Retina (tissue), 1 donor: ENCODE measurements at regions not wholly inside any gene's neighbourhood (a gene's known extent, or its start where the extent isn't known, plus 50 kb on each side); places are given as distances from the start of the nearest gene placed in this dataset.

Experiments used
- DNase-seq: peaks from one replicate; pipeline ENCODE4 v3.0.0-alpha.2; 2016

DNA sequence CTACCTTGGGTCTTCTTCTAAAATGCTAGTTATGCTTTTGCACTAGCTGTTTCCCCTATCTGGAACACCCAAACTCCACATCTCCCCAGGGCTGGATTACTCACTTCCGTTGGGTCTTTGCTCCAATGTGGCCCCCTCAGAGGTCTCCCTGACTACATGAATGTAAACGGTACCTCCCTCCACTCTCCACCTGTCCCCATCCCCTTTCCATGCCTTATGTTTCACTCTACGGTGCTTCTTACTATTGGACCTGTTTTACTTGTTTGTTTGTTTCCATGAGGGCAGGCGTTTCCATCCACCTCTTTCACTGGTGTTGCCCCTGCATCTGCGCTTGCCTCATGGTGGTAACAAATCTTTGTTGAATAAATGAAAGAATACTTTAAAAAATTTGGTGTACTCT lies 256.4 kb downstream of the SNAPC1 start:
- no peak for DNase-seq

DNA sequence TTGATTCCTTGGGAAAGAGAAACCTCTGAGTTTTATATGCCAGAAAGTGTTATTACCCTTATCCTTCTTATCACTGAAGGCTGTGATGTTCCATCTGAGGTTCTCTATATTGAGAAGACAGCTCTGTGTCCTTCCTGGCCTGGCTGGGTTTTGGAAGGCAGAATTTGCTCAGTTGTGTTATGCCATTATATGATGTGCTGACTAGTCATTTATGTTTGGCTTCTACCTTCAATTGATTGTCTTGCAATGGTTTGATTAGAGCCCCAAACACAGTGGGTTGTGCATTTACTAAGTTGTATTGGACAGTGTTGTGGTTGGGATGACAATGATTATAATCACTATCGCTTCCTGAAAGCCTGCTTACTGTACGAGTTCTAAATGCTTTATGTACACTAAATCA lies 265.7 kb downstream of the SNAPC1 start:
- no peak for DNase-seq

DNA sequence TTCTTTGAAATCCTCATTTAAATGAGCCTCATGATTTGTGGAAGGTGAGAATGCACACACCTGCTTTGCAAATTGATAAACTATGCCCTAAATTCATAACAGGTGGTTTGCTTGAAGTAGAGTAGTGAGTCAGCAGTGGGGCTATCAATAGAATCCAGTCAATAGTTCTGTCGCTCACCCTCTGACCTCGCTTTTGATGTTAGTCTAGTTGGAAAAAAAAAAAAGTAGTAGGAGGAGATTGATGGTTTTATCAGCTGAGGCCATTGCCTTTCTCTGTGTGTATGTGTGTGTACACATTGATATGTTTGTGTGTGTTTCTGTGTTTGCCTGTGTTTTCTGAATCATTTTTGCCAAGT lies 267.3 kb downstream of the SNAPC1 start:
- DNase-seq: no peak

DNA sequence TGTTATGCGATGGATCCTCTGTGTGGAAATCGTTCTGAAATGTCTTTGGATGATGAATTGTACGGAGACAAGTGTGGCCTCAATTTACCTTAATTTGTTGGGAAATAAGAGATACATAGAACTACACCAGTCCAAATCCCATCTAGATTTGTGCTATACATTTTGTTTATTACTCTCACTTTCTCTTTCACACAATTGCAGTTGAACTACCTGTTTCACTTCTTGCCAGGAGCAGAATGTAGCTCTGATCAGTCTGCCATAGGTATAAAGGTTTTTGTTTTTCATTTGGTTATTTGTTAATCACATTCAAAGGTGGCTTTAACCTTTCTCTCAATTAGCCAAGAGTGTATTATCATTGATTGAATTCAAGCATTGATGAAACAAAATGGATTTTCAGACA lies 268.2 kb downstream of the SNAPC1 start:
- no peak for DNase-seq

DNA sequence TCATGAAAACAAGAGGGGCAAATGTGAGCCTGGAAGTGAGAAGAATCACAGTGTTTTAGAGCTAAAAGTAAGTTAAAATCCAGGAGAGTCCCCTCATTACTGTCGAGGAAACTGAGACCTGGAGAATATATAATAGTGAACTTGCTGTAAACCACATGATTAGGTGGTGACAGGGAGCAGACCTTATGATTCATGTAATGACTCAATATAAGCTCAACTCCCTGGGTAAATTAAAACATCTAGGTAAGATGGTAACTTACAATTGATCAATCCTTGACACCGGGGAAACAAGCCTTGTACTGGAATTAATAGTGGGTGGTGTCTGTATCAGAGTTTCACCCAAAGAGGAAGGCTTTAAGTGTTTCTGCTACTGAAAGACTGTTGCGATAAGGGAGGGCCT lies 269.3 kb downstream of the SNAPC1 start:
- no peak for DNase-seq

DNA sequence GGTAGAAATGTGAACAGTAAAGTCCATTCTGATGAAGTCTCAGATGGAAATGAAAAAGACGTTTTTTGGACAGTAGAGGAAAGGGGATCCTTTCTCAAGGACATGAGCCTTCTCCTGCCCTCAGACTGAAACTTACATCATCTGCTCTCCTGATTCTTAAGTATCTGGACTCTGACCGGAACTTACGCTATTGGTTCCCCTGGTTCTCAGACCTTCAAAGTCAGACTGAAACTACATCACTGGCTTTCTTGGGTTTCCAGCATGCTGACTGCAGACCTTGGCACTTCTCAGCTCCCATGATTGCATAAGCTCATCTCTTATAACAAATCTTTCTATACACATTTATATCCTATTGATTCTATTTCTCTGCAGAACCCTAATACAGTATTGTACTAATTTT lies 291.0 kb downstream of the SNAPC1 start:
- DNase-seq: no peak

DNA sequence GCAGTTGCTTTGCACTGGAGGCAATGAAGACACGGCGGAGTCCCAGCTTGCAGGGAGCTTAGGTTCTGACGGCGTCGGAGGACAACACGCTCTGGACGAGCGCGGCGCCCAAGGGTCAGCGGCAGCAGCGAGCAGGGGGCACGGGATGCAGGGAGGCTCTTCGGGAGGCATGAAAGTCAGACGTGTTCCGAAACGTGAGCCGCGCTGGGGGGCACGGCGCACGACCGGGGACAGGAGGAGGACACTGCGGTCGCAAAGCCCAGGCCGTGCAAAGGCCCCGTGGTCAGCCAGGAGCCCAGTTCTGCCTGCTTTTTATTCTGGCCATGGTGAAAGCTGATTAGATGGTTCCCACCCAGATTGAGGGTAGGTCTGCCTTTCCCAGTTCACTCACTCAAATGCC lies 294.6 kb downstream of the SNAPC1 start:
- DNase-seq: no peak

DNA sequence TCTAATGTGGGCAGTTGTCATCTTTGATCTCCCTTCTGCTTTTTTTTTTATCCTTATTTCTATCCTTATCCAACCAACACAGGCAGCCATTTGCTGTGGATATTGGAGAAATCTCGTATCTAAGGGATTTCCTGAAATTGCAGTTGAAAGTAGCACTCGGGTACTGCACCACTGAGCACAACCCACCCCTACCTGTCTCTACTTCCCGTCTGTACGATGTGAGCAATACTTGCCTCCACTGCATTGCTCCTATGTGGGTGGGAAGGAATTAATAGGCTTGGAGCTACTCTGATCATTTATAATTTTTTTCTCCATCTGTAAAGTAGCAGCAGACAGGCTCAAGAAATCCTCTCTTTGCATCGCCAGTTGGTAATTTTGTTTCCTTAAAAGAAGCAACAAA lies 300.4 kb downstream of the SNAPC1 start:
- DNase-seq: no peak

DNA sequence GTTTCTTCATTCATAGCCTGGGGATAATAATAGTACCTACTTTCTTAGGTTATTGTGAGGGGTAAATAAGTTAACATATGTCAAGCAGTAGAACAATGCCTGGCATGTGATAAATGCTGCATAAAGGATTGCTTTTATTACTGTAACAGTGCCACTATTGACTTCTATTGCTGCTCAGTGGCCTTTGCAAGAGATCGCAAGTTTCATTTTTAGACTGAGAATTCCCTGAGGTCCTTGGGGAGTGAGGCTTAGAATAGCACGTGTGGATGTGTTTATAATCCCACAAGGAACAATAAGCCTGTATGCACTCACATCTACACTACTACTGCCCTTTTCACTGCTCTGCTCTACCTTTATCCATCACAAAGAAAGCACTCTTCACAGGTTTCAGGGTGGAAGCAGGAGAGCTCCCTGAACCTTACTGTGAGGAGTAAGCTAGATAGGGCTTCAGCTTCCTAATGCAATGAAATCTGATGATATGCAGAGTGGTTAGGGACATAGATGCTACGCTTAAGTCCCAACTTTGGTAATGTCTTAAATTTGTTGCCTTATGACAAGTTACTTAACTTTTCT lies 302.6 kb downstream of the SNAPC1 start:
- DNase-seq: no peak

DNA sequence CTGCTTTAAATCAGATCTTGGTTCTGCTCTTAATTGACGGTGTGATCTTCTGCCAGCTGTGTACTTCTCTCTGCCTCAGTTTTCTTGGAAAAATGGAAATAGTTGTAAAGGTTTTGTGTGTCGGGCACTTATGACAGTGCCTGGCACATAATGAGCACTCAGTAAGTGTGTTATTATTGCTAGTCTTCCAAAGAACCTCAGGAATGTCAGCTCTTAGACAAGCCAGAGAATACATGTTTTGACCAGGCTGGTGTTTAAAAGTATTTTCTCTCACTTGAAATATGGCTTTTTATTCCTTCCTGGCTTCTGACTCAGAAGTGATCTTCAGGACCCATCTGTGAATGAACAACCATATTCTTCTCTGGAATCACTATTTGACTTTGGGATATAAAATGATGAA lies 304.1 kb downstream of the SNAPC1 start:
- no peak for DNase-seq

DNA sequence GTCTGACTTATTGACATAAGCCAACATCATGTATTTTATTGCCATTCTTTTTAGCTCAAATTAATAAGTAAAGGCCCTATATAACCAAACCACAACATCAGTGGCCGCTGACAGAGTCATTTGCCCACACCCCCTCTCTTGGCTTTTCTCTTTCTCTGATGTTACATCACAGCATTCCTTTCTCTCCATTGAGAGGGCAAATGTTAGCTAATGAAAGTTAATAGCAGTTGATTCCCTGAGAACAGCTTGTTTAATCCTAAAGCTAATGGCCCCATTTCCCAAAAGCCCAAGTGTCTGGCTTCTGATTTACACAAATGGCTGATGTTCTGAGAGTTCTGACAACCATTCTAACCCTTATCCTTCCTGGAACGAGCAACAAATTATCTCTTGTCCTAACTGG lies 308.8 kb downstream of the SNAPC1 start:
- no peak for DNase-seq

DNA sequence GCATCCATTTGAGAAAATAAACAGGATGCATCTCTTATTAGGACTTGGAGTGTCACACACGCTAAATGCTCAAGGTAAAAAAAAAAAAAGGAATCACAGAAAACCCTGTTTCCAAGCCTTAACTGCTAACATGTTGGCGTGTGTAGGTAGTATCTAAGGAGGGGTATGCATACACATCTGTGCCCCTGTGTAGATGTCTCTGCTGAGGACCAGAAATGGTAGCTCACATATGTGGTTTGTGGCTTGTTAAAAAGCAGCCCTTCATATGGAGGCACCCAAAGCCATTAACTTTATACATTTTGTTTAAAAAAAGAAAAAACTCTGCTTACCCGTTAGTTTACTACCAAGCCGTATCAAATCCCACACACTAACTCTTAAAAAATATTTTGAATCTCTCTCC lies 314.1 kb downstream of the SNAPC1 start:
- no peak for DNase-seq

DNA sequence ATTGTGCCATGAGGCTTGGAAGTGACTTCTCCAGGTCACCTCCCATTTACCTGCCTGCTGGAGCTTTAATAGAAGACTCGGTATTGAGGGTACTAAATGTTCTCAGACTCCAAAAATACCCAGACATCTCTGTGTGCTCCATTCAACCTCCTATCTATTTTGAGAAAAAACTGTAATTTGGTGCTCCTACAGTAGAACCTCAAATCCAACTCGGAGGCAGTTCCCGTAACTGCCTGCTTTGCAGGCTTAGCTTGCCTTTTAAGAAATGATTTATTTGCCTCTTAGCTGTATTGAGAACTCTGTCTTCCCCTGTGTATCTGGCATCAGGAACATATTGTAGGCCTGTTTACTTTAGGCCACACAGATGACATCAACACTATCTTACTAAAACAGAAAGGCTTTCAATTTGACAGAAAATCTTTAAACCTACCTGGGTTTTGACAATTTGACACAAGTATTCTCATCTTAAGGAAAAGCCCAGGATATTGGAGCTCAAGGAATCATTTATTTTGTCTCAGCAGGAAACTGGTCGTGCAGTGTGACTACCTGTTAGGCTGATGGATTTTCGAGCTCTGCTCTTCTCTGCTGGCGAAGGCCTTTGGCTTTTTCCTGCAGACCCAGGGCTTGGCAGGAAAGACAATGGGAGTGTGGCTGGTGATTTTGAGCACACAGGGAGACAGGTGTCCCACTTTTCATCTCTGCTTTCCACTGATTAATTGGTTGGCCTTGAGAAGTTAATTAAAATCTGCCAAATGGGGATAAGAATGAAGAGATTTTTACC lies 314.8 kb downstream of the SNAPC1 start:
- no peak for DNase-seq

DNA sequence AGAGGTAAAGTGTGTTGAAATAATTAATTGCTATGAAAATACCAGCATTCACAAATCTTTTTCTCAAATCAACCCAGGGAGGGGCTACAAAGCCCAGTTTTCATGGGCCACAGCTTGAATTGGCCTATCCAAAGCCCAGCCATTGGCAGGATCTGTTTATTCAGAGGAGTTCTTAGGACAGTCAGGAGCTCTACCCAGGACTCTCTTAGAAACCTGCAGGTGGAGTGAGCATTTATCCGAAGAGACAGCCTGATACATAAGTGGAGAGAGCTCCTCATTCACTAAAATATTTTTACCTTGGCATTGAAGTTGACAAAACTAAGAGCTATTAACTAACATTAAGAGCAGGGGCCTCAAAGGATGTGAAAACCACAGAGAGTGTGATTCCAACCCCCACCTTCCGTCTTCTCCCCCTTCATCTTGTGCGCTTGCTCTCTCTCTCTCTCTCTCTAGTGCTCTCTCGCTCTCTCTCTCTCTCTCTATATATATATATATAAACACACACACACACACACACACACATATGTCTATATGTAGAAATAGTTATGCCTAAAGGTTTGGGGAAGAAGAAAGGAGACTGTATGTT lies 315.5 kb downstream of the SNAPC1 start:
- DNase-seq: no peak

DNA sequence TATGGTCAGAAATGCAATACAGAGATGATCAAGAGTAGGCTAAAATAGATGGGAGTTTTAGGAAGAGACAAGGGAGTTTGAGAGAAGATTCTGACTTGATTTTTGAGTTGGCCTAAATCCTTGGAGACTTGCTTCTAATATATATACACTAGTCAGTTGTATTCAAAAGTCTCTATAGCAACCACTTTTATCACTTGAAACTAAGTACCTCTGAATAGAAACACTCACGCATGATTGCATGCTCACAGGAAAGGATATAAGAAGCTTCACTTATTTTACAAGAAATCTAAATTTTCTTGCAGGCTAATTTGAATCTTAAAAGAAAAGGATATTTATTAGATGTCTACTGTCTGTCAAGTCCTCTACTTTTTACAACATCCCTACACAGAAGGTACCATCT lies 316.8 kb downstream of the SNAPC1 start:
- DNase-seq: no peak

DNA sequence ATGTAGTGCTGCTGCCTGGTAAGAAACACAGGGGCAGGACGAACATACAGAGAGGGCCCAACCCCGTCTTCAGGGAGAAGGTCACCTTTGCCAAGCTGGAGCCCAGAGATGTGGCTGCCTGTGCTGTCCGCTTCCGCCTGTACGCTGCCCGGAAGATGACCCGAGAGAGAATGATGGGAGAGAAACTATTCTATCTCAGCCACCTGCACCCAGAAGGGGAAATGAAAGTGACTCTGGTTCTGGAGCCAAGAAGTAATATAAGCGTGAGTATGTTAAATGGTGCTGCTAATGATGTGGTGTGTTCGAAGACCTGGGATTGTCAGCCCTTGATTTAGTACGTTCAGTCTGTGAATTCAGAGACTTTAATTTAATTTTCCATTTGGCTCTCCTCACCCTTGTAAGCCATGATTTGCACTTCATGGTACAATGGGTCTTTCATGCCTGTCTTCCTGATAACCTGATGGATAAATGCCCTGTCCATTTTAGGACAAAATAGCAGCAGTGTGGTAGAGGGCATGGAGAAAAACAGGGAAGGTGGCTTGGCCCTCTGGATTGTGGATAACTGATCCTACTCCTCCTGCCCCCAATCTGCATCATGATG lies 318.9 kb downstream of the SNAPC1 start:
- DNase-seq: no peak

DNA sequence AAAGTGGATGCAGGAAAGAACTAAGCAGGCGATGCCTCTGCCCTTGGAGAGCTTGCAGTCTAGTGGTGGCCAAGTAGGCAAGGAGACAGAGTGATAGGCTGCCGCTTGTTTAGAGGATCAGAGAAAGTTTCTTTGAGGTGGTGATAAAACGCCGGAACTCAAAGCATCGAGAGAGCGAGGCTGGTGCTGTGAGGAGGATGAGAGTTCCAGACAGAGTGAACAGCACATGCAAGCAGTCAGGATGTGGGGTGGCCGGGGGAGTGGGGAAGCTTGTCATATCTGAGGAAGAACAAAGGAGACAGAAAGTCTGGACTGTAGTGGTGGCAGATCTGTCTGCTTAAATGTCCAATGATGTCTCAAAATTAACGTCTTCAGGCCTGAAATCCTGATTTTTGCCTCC lies 319.7 kb downstream of the SNAPC1 start:
- DNase-seq: no peak

DNA sequence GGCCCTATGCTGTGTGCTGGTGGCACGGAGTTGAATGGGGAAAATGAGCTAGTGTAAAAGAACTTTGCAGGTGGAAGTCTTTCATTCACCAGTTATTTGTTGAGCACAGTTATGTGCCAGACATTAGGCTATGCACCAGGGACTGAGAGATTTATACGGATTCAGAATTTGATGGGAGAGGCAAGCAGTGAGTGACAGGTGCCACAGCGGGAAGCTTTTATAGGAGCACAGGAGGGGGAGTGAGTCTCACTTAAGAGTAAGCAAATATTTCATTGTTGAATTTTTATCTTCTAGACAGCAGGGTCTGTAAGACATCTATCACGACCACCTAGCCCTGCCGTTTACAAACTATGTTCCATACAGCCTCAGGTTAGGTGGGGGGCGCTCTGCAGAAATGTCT lies 320.6 kb downstream of the SNAPC1 start:
- DNase-seq: no peak

DNA sequence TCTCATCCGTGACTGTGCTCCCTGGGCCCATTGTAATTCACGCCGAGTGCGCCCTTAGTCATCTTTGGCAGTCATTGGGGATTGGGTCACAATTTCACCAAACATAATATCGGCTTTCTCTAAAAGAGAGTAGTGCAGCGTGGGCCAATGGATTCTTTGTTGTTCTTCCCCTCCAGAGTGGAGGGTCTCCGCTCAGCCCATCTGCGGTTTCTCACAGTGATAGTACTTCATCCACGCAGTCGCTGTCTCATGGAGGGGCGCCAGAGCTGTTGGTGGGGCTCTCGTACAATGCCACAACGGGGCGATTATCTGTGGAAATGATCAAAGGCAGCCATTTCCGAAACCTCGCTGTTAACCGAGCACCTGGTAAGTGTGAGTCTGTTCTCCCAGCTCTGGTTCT lies 321.8 kb downstream of the SNAPC1 start:
- no peak for DNase-seq

DNA sequence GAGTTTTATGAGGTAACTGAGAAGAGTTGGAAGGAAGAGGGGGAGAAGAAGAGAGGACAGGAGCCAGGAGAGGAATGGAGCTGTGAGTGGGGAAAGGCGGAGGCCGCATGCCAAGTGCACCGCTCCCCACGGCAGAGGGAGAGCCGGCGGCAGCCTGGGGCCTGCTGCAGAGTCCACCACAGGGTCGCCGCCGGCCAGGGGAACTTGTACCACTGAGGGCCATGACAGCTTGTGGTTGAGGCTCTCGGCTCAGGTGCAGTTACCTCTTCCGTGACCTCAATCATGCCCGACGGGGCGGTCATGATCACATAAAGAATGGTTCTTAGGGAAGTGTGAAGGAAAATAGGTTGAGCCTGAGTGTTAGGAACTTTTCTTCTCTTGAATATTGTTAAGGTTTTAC lies 325.0 kb downstream of the SNAPC1 start:
- DNase-seq: no peak

DNA sequence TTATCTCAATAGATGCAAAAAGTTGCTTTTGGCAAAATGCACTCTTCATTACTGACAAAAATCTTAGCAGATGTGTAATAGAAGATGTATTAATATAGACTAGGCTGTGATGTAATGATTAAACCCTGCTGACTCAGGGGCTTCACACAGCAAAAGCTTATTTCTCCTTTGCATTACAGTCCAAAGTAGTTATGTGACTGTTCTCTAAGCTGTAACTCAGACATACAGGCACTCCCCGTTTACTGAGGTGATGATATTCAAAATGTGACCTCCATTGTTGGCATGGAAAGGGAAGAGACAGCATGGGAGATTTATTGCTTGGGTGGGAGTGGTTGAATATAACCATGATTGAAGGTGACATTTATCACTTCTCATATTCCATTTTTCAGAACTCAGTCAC lies 331.5 kb downstream of the SNAPC1 start:
- no peak for DNase-seq

DNA sequence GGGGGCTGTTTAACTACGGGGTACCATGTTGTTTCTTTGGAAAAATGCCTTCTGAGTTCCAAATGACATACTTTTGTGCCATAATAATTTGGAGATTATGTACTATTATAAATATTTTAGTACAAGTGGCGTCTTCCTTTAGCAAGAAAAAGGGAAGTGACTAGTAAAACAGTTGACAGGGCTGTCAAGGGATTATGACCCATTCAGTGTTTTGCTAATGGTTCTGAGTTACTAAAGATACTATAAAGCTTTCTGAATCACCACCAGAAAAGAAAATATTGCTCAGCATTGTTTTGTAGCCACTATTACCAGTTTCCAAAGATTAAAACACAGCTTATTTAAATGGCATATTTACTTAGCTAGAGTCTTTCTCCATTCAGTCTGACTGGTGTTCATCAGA lies 334.9 kb downstream of the SNAPC1 start:
- DNase-seq: no peak

DNA sequence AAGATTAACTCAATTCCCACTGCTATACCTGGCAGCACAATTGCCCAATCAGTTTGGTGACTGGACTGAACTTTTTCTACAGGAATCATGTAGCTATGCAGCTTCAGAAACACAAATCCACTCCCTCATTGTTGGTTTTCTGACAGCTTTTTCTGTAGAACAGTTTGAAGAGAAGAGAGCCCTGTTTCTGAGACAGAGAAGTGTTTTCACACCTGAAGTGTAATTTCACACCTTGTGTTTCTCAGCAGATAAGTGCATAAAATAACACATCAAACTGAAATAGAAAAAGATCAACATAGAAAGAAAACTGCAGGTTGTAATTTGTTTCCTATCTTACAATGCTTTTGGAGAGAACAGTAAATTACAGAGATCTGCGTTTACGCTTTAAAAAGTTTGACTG lies 335.6 kb downstream of the SNAPC1 start:
- DNase-seq: no peak

DNA sequence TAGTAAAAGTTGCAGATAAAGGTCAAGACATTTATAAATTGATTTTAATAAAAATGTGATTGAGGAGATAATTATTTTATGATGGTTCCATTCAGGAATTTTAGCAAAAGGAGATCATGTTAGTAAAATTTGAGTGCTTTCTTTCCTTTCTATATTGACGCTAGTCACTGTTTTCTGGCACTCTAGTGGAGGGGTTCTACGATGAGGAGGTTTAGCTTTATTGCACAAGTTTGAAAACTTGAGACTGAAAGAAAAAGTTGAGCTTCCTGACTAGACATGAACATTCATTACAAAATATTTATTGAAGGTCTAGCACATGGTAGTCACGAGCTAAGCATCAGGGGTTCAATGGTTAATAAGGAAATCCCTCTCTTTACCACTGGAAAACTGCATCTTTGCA lies 336.1 kb downstream of the SNAPC1 start:
- no peak for DNase-seq
